Panc1 (cell line): ENCODE measurements at regions not wholly inside any gene's neighbourhood (a gene's known extent, or its start where the extent isn't known, plus 50 kb on each side); places are given as distances from the start of the nearest gene placed in this dataset.

Experiments
- ATAC-seq: fragments of 200-7000 bp; cut with Tn5 transposase; 2 replicates; pipeline ENCODE4 v1.9.1; 2020; ENCODE audit warnings: mild to moderate bottlenecking, moderate library complexity
- BruUV-seq: library from RNA; stranded (reverse); fragments of 400-500 nt; replicated peaks from 2 replicates; lab custom pipeline; 2021; lab: Mats Ljungman, UMichigan
- CTCF ChIA-PET: fragments of 300-600 bp; sonication (Branson Sonifier 250); formaldehyde crosslinking; loops from one replicate; lab custom pipeline; 2022; ENCODE audit warnings: antibody characterized with exemption; lab: Charles Lee
- POLR2A ChIA-PET: fragments of 300-600 bp; sonication (Branson Sonifier 250); formaldehyde crosslinking; loops from one replicate; lab custom pipeline; 2022; ENCODE audit warnings: antibody characterized with exemption; lab: Charles Lee
- DNase-seq: peaks from one replicate; pipeline ENCODE4 v3.0.0-alpha.2; 2010; ENCODE audit warnings: low read depth, low spot score
- H3K27ac ChIP-seq: 2 replicates; pipeline ENCODE4 v1.5.1; 2011; ENCODE audit warnings: mild to moderate bottlenecking, low read length, inconsistent platforms
- H3K27me3 ChIP-seq: fragments of 200-500 bp; sonication (Bioruptor generic); 2 replicates; pipeline ENCODE4 v1.6.0; 2014; ENCODE audit warnings: low read length, inconsistent platforms; ENCODE audit not compliant: control insufficient read depth, insufficient read depth
- H3K36me3 ChIP-seq: fragments of 200-500 bp; sonication (Bioruptor generic); 2 replicates; pipeline ENCODE4 v1.5.1; 2014; ENCODE audit warnings: inconsistent platforms, mild to moderate bottlenecking, low read length, moderate library complexity; ENCODE audit not compliant: control insufficient read depth, insufficient read depth
- H3K4me1 ChIP-seq: 2 replicates; pipeline ENCODE4 v1.5.1; 2011; ENCODE audit warnings: inconsistent platforms, mild to moderate bottlenecking, low read length, moderate library complexity; ENCODE audit not compliant: control insufficient read depth, insufficient read depth
- H3K4me3 ChIP-seq, 2 experiments: 2 replicates each; pipeline ENCODE4 v1.5.1; 2011 to 2012; ENCODE audit warnings: low read depth in 2 of 2, low read length in 2 of 2, mild to moderate bottlenecking in 2 of 2, inconsistent platforms in 1 of 2, moderate library complexity in 1 of 2
- H3K9me3 ChIP-seq: fragments of 200-500 bp; sonication (Bioruptor generic); 2 replicates; pipeline ENCODE4 v1.5.1; 2014; ENCODE audit warnings: low read depth, mild to moderate bottlenecking, inconsistent platforms, low read length, moderate library complexity; ENCODE audit not compliant: control insufficient read depth, insufficient read depth
- CTCF ChIP-seq: fragments of 450-650 bp; IDR thresholded peaks from 2 replicates; pipeline ENCODE4 v1.5.1; 2017; ENCODE audit warnings: mild to moderate bottlenecking
- POLR2AphosphoS5 ChIP-seq: IDR thresholded peaks from 2 replicates; pipeline ENCODE4 v1.6.1; 2012; ENCODE audit warnings: mild to moderate bottlenecking, low read depth, low read length, moderate library complexity
- REST ChIP-seq, 2 experiments: IDR thresholded peaks; 2 replicates each; pipeline ENCODE4 v1.6.1; 2011 to 2012; ENCODE audit warnings: low read depth in 2 of 2, control low read depth in 1 of 2, low read length in 1 of 2, mild to moderate bottlenecking in 1 of 2, moderate library complexity in 1 of 2; ENCODE audit not compliant: insufficient read depth in 1 of 2
- SIN3A ChIP-seq: IDR thresholded peaks from 2 replicates; pipeline ENCODE4 v1.6.1; 2012; ENCODE audit warnings: low read depth, mild to moderate bottlenecking, low read length, moderate library complexity, borderline replicate concordance; ENCODE audit not compliant: insufficient read depth
- TCF7L2 ChIP-seq: IDR thresholded peaks from 2 replicates; pipeline ENCODE4 v1.6.1; 2011; ENCODE audit warnings: mild to moderate bottlenecking, low read depth, low read length, inconsistent platforms
- in situ Hi-C: cut with HindIII; loops from 2 replicates; pipeline ENCODE4 v1.10.0; 2016; ENCODE audit warnings: low sequenced_read_pairs, low pct_unique_long_range_greater_than_20kb
- intact Hi-C: fragments of 100-400 bp; cut with micrococcal nuclease; formaldehyde crosslinking; loops from one replicate; pipeline ENCODE4 v1.10.0; 2022; ENCODE audit not compliant: unreplicated experiment

- intact Hi-C loops: no loop called here
- TF ChIP-seq TCF7L2 (no peak), CTCF (no peak), SIN3A (no peak), REST (IDR thresholded peaks at IDR 0.05; ENCODE audit: insufficient read depth in 1 of 2, low read depth in 2 of 2, low read length in 1 of 2) (no peak), POLR2AphosphoS5 (no peak)
- no TSS peak for BruUV-seq
- Histone ChIP-seq H3K36me3 (no peaks in the 10 kb centered on the region), H3K9me3 (no peaks in the 10 kb centered on the region), H3K4me1 (peaks cover 18% of the 10 kb centered on the region), H3K4me3 (no peak overlapping the region), H3K27me3 (no peaks in the 10 kb centered on the region), H3K27ac (peak overlapping the region; percentile 67)
- POLR2A ChIA-PET: no interaction called here
- in situ Hi-C loops: no loop called here
- ATAC-seq: no peak
- CTCF ChIA-PET: no interaction called here
- DNase-seq: no peak
These were observed 59.8 kb upstream of the MEDAG start for GRCh38 chr13:30846311-30846710.

- ATAC-seq: no peak
- in situ Hi-C loops: no loop called here
These were observed 59.2 kb upstream of the MEDAG start for GRCh38 chr13:30846866-30847265.

More at GRCh38 chr13:30846866-30847265, 59.2 kb upstream of the MEDAG start:
- POLR2A ChIA-PET: no interaction called here
- no peaks in the 10 kb centered on the region for H3K27me3 ChIP-seq
- DNase-seq: no peak
- peaks cover 18% of the 10 kb centered on the region for H3K4me1 ChIP-seq
- peak overlapping the region; percentile 67 for H3K27ac ChIP-seq
- CTCF ChIA-PET: no interaction called here
- H3K9me3 ChIP-seq: no peaks in the 10 kb centered on the region
- no peak overlapping the region for H3K4me3 ChIP-seq
- BruUV-seq: no TSS peak
- H3K36me3 ChIP-seq: no peaks in the 10 kb centered on the region
- intact Hi-C loops: no loop called here
- TF ChIP-seq TCF7L2 (no peak), CTCF (no peak), SIN3A (no peak), POLR2AphosphoS5 (no peak), REST (IDR thresholded peaks at IDR 0.05; ENCODE audit: insufficient read depth in 1 of 2, low read depth in 2 of 2, low read length in 1 of 2) (no peak)
